Testis (tissue), 2 donors: ENCODE measurements at regions not wholly inside any gene's neighbourhood (a gene's known extent, or its start where the extent isn't known, plus 50 kb on each side); places are given as distances from the start of the nearest gene placed in this dataset.

Source experiments
- DNase-seq: peaks from one replicate; pipeline ENCODE4 v3.0.0-alpha.2; 2019
- H3K27ac ChIP-seq, 2 donors: fragments of 200-600 bp; sonication (generic); one replicate each; pipeline ENCODE4 v1.5.1; 2019
- H3K27me3 ChIP-seq: fragments of 200-600 bp; sonication (generic); one replicate; pipeline ENCODE4 v1.5.1; 2019
- H3K36me3 ChIP-seq: fragments of 200-600 bp; sonication (generic); one replicate; pipeline ENCODE4 v1.5.1; 2017; ENCODE audit warnings: low read depth; ENCODE audit errors: missing control alignments
- H3K4me1 ChIP-seq: fragments of 200-600 bp; sonication (generic); one replicate; pipeline ENCODE4 v1.5.1; 2019
- H3K4me3 ChIP-seq, 2 donors: fragments of 200-600 bp; sonication (generic); one replicate each; pipeline ENCODE4 v1.5.1; 2017 to 2019
- H3K9me3 ChIP-seq: fragments of 200-600 bp; sonication (generic); one replicate; pipeline ENCODE4 v1.5.1; 2017
- CTCF ChIP-seq, 3 experiments: fragments of 450-650 bp in 2 of 3; fragments of 200-600 bp in 1 of 3; sonication (generic) in 1 of 3; IDR thresholded peaks; one replicate each; pipeline ENCODE4 v1.5.1; 2016 to 2019; ENCODE audit warnings: antibody characterized with exemption in 3 of 3, mild to moderate bottlenecking in 2 of 3, moderate library complexity in 1 of 3
- POLR2A ChIP-seq: fragments of 450-650 bp; IDR thresholded peaks from one replicate; pipeline ENCODE4 v1.6.1; 2017; ENCODE audit warnings: antibody characterized with exemption, mild to moderate bottlenecking, moderate library complexity
- WGBS, 2 donors: methylation state at CpG; one replicate each; pipeline ENCODE4 v1.1.5; 2018; 5-methylcytosine and 5-hydroxymethylcytosine counted together
- intact Hi-C: fragments of 100-400 bp; cut with DNase I; formaldehyde crosslinking; loops from one replicate; pipeline ENCODE4 v1.15.1; 2023; ENCODE audit warnings: low total_unique reads

DNA sequence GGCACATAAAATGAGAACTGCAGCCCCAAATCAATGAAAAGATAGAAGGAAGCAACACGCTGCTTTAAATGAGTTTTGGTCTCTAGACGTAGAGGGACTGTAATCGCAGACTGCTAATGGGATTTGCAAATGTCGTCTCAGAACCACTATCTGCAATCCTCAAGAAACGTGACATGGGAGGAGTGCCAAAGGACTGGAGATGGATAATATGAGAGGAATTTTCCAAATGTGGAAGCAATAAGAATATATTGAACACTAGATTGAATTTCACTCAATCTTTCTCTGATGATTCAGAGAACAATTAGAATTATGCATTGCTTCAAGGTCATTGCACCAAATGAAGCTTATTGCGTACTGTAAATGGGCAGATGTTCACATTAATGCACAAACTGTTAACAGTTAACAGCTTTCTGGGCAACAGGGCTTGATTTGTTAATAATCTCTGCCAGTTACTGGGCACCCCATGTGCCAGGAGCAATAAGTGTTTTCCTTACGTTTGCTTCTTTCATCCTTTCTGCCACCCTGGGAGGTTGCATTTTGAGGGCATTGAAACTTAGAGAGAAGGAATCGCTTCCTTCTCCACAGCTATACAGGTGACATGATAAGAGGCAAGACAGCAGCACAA is 62.8 kb upstream of the WASF3 start:
- no peak overlapping the region for H3K27ac ChIP-seq

GRCh38 chr13:26495750-26496149 is 61.7 kb upstream of the WASF3 start:
- Histone ChIP-seq H3K36me3 (no peaks in the 10 kb centered on the region), H3K4me1 (no peaks in the 10 kb centered on the region), H3K27ac (no peak overlapping the region), H3K27me3 (no peaks in the 10 kb centered on the region), H3K9me3 (no peaks in the 10 kb centered on the region), H3K4me3 (no peak overlapping the region)
- no peak for TF ChIP-seq CTCF (IDR thresholded peaks at IDR 0.05)
- TF ChIP-seq POLR2A: no peak
- no peak for DNase-seq
- WGBS, 2 donors: 74 to 75% methylated on average over 3 of the region's 3 CpGs
- intact Hi-C loops: loop anchor here (5.0 to 10.0 kb wide), 2 partner anchors 202 to 311 kb away; no protein-coding TSS in a partner anchor

More for the DNA sequence above, 62.8 kb upstream of the WASF3 start:
- no peaks in the 10 kb centered on the region for H3K9me3 ChIP-seq
- TF ChIP-seq CTCF (IDR thresholded peaks at IDR 0.05) (no peak), POLR2A (no peak)
- no peak overlapping the region for H3K4me3 ChIP-seq
- intact Hi-C loops: loop anchor here (5.0 to 10.0 kb wide), 2 partner anchors 203 to 310 kb away; no protein-coding TSS in a partner anchor
- no peaks in the 10 kb centered on the region for H3K27me3 ChIP-seq
- H3K4me1 ChIP-seq: no peaks in the 10 kb centered on the region
- no peaks in the 10 kb centered on the region for H3K36me3 ChIP-seq
- DNase-seq: no peak
- WGBS, 2 donors: 72 to 75% methylated on average over 8 of the region's 8 CpGs

- H3K27me3 ChIP-seq: no peaks in the 10 kb centered on the region
- no peaks in the 10 kb centered on the region for H3K36me3 ChIP-seq
- no peaks in the 10 kb centered on the region for H3K9me3 ChIP-seq
- intact Hi-C loops: loop anchor here (5.0 to 10.0 kb wide), 2 partner anchors 199 to 313 kb away; no protein-coding TSS in a partner anchor
- no peak overlapping the region for H3K4me3 ChIP-seq
- H3K27ac ChIP-seq: no peak overlapping the region
- DNase-seq: no peak
- H3K4me1 ChIP-seq: no peaks in the 10 kb centered on the region
- TF ChIP-seq POLR2A: no peak
- no peak for TF ChIP-seq CTCF (IDR thresholded peaks at IDR 0.05)
- 83 to 96% methylated on average over 5 of the region's 5 CpGs for WGBS, 2 donors
Measured at GRCh38 chr13:26497968-26498511, 59.4 kb upstream of the WASF3 start.

- intact Hi-C loops: loop anchor here (5.0 to 10.0 kb wide), 2 partner anchors 198 to 314 kb away; no protein-coding TSS in a partner anchor
- TF ChIP-seq POLR2A (no peak), CTCF (IDR thresholded peaks at IDR 0.05) (no peak)
- WGBS, 2 donors: 76 to 77% methylated on average over 14 of the region's 14 CpGs
- DNase-seq: no peak
- H3K27ac ChIP-seq: no peak overlapping the region
- H3K4me1 ChIP-seq: no peaks in the 10 kb centered on the region
- no peaks in the 10 kb centered on the region for H3K36me3 ChIP-seq
- H3K4me3 ChIP-seq: no peak overlapping the region
- no peaks in the 10 kb centered on the region for H3K27me3 ChIP-seq
- no peaks in the 10 kb centered on the region for H3K9me3 ChIP-seq
Measured at GRCh38 chr13:26498656-26499601, 58.6 kb upstream of the WASF3 start.
